ENCODE measurements at regions not wholly inside any gene's neighbourhood (a gene's known extent, or its start where the extent isn't known, plus 50 kb on each side); places are given as distances from the start of the nearest gene placed in this dataset.
"Not testable (repeated sequence)": the region's sequence is repeated elsewhere in the genome, so short reads cannot be mapped to it uniquely, and the experiment has no call there.

GRCh38 chr7:67487316-67487715 lies 490.7 kb downstream of the TYW1 start:
- peaks cover 8% of the 10 kb centered on the region for H3K9me3 Mint-ChIP-seq
- no peak overlapping the region for H3K4me3 Mint-ChIP-seq
- peaks cover 14% of the 10 kb centered on the region for H3K4me1 Mint-ChIP-seq (ENCODE audit: unreplicated experiment)
- no peak overlapping the region for H3K27ac Mint-ChIP-seq
- no peaks in the 10 kb centered on the region for H3K36me3 Mint-ChIP-seq
- no peak for DNase-seq (ENCODE audit: extremely low spot score, unreplicated experiment)
- no peak for TF ChIP-seq CTCF (conservative IDR thresholded peaks at IDR 0.05)
- H3K27me3 Mint-ChIP-seq, result peaks cover 15% of the 10 kb centered on the region

GRCh38 chr7:67489881-67490280 lies 493.2 kb downstream of the TYW1 start:
- Mint-ChIP-seq H3K27ac (no peak overlapping the region), H3K4me3 (no peak overlapping the region), H3K4me1 (ENCODE audit: unreplicated experiment) (peaks cover 4% of the 10 kb centered on the region), H3K36me3 (no peaks in the 10 kb centered on the region), H3K9me3 (peaks cover 10% of the 10 kb centered on the region), H3K27me3 (peaks cover 9% of the 10 kb centered on the region)
- no peak for DNase-seq (ENCODE audit: extremely low spot score, unreplicated experiment)
- TF ChIP-seq CTCF (conservative IDR thresholded peaks at IDR 0.05), result no peak

- Mint-ChIP-seq H3K27ac (no peak overlapping the region), H3K4me1 (ENCODE audit: unreplicated experiment) (peaks cover 10% of the 10 kb centered on the region), H3K9me3 (peaks cover 10% of the 10 kb centered on the region), H3K4me3 (no peak overlapping the region), H3K27me3 (peaks cover 6% of the 10 kb centered on the region), H3K36me3 (no peaks in the 10 kb centered on the region)
- no peak for DNase-seq (ENCODE audit: extremely low spot score, unreplicated experiment)
- TF ChIP-seq CTCF (conservative IDR thresholded peaks at IDR 0.05), result no peak
Observed at GRCh38 chr7:67493366-67493765, 496.7 kb downstream of the TYW1 start.

- no peak overlapping the region for H3K4me3 Mint-ChIP-seq
Observed at GRCh38 chr7:67496589-67496988, 500.0 kb downstream of the TYW1 start.

GRCh38 chr7:67497914-67498313 lies 501.3 kb downstream of the TYW1 start:
- DNase-seq (ENCODE audit: extremely low spot score, unreplicated experiment); H3K4me3 Mint-ChIP-seq; H3K36me3 Mint-ChIP-seq; H3K9me3 Mint-ChIP-seq; H3K27me3 Mint-ChIP-seq; H3K27ac Mint-ChIP-seq: not testable (repeated sequence)
- peaks cover 10% of the 10 kb centered on the region for H3K4me1 Mint-ChIP-seq (ENCODE audit: unreplicated experiment)

More at GRCh38 chr7:67496589-67496988, 500.0 kb downstream of the TYW1 start:
- Mint-ChIP-seq H3K27me3 (peaks cover 9% of the 10 kb centered on the region), H3K4me1 (ENCODE audit: unreplicated experiment) (peaks cover 10% of the 10 kb centered on the region), H3K27ac (no peak overlapping the region), H3K9me3 (peaks cover 4% of the 10 kb centered on the region), H3K36me3 (no peaks in the 10 kb centered on the region)
- DNase-seq (ENCODE audit: extremely low spot score, unreplicated experiment), result no peak
- TF ChIP-seq CTCF (conservative IDR thresholded peaks at IDR 0.05), result no peak

GRCh38 chr7:67502929-67503328 lies 506.3 kb downstream of the TYW1 start:
- Mint-ChIP-seq H3K4me1 (ENCODE audit: unreplicated experiment) (no peaks in the 10 kb centered on the region), H3K36me3 (no peaks in the 10 kb centered on the region), H3K27ac (no peak overlapping the region), H3K9me3 (no peaks in the 10 kb centered on the region), H3K27me3 (peaks cover 11% of the 10 kb centered on the region), H3K4me3 (no peak overlapping the region)
- TF ChIP-seq CTCF (conservative IDR thresholded peaks at IDR 0.05), result no peak
- no peak for DNase-seq (ENCODE audit: extremely low spot score, unreplicated experiment)

Measured in type B pancreatic cell (in vitro differentiated cells).